ENCODE measurements at regions not wholly inside any gene's neighbourhood (a gene's known extent, or its start where the extent isn't known, plus 50 kb on each side); places are given as distances from the start of the nearest gene placed in this dataset.

- H3K27me3 ChIP-seq (replicated peaks; ENCODE audit: control insufficient read depth, insufficient read depth, low read length) = no peaks in the 10 kb centered on the region
- no peak overlapping the region for H3K4me3 ChIP-seq (replicated peaks; ENCODE audit: low read depth, low read length)
- no peaks in the 10 kb centered on the region for H3K36me3 ChIP-seq (ENCODE audit: control insufficient read depth, insufficient read depth, low read length)
- TF ChIP-seq, protein P1, sequence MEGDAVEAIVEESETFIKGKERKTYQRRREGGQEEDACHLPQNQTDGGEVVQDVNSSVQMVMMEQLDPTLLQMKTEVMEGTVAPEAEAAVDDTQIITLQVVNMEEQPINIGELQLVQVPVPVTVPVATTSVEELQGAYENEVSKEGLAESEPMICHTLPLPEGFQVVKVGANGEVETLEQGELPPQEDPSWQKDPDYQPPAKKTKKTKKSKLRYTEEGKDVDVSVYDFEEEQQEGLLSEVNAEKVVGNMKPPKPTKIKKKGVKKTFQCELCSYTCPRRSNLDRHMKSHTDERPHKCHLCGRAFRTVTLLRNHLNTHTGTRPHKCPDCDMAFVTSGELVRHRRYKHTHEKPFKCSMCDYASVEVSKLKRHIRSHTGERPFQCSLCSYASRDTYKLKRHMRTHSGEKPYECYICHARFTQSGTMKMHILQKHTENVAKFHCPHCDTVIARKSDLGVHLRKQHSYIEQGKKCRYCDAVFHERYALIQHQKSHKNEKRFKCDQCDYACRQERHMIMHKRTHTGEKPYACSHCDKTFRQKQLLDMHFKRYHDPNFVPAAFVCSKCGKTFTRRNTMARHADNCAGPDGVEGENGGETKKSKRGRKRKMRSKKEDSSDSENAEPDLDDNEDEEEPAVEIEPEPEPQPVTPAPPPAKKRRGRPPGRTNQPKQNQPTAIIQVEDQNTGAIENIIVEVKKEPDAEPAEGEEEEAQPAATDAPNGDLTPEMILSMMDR (IDR thresholded peaks at IDR 0.05; ENCODE audit: insufficient read depth, low read length, poor library complexity, severe bottlenecking) = no peak
- DNase-seq (ENCODE audit: extremely low read depth, insufficient read length) = peak; percentile 5
Measured at GRCh38 chr4:180809439-180809838, 1433.8 kb upstream of the TENM3 start.

- no peaks in the 10 kb centered on the region for H3K27me3 ChIP-seq (replicated peaks; ENCODE audit: control insufficient read depth, insufficient read depth, low read length)
- no peaks in the 10 kb centered on the region for H3K36me3 ChIP-seq (ENCODE audit: control insufficient read depth, insufficient read depth, low read length)
- H3K4me3 ChIP-seq (replicated peaks; ENCODE audit: low read depth, low read length) = no peak overlapping the region
- TF ChIP-seq, protein P1 (IDR thresholded peaks at IDR 0.05; ENCODE audit: insufficient read depth, low read length, poor library complexity, severe bottlenecking) = no peak
- DNase-seq (ENCODE audit: extremely low read depth, insufficient read length) = no peak
Measured at GRCh38 chr4:180810581-180810980, 1432.6 kb upstream of the TENM3 start.

GRCh38 chr4:180811556-180811955 lies 1431.6 kb upstream of the TENM3 start:
- no peak overlapping the region for H3K4me3 ChIP-seq (replicated peaks; ENCODE audit: low read depth, low read length)
- H3K36me3 ChIP-seq (ENCODE audit: control insufficient read depth, insufficient read depth, low read length) = no peaks in the 10 kb centered on the region
- H3K27me3 ChIP-seq (replicated peaks; ENCODE audit: control insufficient read depth, insufficient read depth, low read length) = no peaks in the 10 kb centered on the region
- TF ChIP-seq, protein P1 (IDR thresholded peaks at IDR 0.05; ENCODE audit: insufficient read depth, low read length, poor library complexity, severe bottlenecking) = no peak
- DNase-seq (ENCODE audit: extremely low read depth, insufficient read length) = no peak

GRCh38 chr4:180812783-180813182 lies 1430.4 kb upstream of the TENM3 start:
- DNase-seq (ENCODE audit: extremely low read depth, insufficient read length) = no peak
- H3K27me3 ChIP-seq (replicated peaks; ENCODE audit: control insufficient read depth, insufficient read depth, low read length) = no peaks in the 10 kb centered on the region
- no peaks in the 10 kb centered on the region for H3K36me3 ChIP-seq (ENCODE audit: control insufficient read depth, insufficient read depth, low read length)
- TF ChIP-seq, protein P1 (IDR thresholded peaks at IDR 0.05; ENCODE audit: insufficient read depth, low read length, poor library complexity, severe bottlenecking) = no peak
- no peak overlapping the region for H3K4me3 ChIP-seq (replicated peaks; ENCODE audit: low read depth, low read length)

- no peaks in the 10 kb centered on the region for H3K27me3 ChIP-seq (replicated peaks; ENCODE audit: control insufficient read depth, insufficient read depth, low read length)
- no peaks in the 10 kb centered on the region for H3K36me3 ChIP-seq (ENCODE audit: control insufficient read depth, insufficient read depth, low read length)
- no peak overlapping the region for H3K4me3 ChIP-seq (replicated peaks; ENCODE audit: low read depth, low read length)
- DNase-seq (ENCODE audit: extremely low read depth, insufficient read length) = no peak
- TF ChIP-seq, protein P1 (IDR thresholded peaks at IDR 0.05; ENCODE audit: insufficient read depth, low read length, poor library complexity, severe bottlenecking) = no peak
Measured at GRCh38 chr4:180814875-180815417, 1428.3 kb upstream of the TENM3 start.

GRCh38 chr4:180817529-180817928 lies 1425.7 kb upstream of the TENM3 start:
- no peak overlapping the region for H3K4me3 ChIP-seq (replicated peaks; ENCODE audit: low read depth, low read length)
- TF ChIP-seq, protein P1 (IDR thresholded peaks at IDR 0.05; ENCODE audit: insufficient read depth, low read length, poor library complexity, severe bottlenecking) = no peak
- H3K27me3 ChIP-seq (replicated peaks; ENCODE audit: control insufficient read depth, insufficient read depth, low read length) = no peaks in the 10 kb centered on the region
- H3K36me3 ChIP-seq (ENCODE audit: control insufficient read depth, insufficient read depth, low read length) = no peaks in the 10 kb centered on the region
- DNase-seq (ENCODE audit: extremely low read depth, insufficient read length) = no peak
